Stimulated activated naive CD4-positive, alpha-beta T cell treated with Interleukin-2 at 50 U/mL for 16 hours (primary cell): ENCODE measurements at regions not wholly inside any gene's neighbourhood (a gene's known extent, or its start where the extent isn't known, plus 50 kb on each side); places are given as distances from the start of the nearest gene placed in this dataset.

Source experiments
- DNase-seq: peaks from one replicate; lab custom pipeline; 2025; lab: John Stamatoyannopoulos, UW

- no peak for DNase-seq
These were observed 79.5 kb upstream of the SLC27A6 start for GRCh38 chr5:128885649-128886255.

- DNase-seq, result no peak
These were observed 70.2 kb upstream of the SLC27A6 start for GRCh38 chr5:128895122-128895521.

GRCh38 chr5:128896675-128897074 lies 68.6 kb upstream of the SLC27A6 start:
- DNase-seq, result no peak

DNA sequence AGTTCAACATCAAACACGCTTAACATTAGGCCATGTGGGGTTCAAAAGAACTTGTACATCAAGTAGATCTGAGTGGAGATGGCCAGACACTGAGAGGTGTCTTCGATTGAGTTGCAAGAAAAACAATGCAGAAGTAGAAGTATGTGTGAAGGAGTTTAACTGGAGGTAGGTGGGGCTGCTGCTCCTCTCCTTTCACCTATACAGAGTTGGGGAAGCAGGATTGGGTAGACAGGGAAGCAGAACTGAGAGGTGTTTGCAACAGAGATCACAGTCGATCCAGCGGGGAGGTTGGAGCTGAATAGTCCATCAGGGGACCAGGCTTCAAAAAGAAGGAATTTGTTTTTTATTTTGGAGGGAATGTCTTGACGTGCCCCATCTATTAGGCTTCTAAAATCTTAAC lies 61.7 kb upstream of the SLC27A6 start:
- no peak for DNase-seq

DNA sequence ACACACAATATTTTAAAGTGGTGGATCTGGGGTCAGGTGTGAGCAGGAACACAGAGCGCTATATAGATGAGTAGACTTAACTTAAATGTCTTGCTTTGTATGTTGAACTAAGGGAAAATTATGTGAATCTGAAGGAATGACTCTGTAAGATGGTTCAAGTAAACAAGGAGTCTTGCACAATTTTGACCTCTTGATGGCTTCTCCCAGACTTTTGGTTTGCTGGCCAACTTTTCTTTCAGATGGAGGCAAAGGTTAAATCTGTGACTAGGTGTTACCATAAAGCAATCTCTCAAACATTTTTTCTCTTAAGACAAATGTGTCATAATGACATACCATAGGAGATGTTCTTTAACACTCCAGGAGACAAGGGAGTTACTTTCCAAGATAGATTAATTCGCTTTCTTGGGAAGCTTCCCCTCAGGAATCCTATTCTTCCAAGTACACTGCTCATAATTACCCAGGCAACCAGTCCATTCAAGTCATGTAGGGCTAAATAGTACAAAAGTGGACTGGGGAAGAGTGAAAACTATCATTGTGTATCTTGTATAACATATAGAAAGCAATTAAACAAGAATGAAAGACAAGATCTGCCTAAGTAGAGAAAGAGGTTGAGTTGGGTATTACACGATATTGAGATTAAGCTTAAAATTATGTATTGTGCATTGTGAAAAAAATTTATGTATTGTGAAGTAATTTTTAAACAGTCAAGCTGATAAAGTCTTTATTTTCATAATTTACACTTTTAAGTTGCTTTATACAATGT lies 60.3 kb upstream of the SLC27A6 start:
- DNase-seq, result no peak

- DNase-seq, result peak; percentile 2
These were observed 59.6 kb upstream of the SLC27A6 start for GRCh38 chr5:128905568-128906110.

- DNase-seq, result no peak
These were observed 51.7 kb upstream of the SLC27A6 start for GRCh38 chr5:128913551-128913950.
